Keratinocyte (primary cell): ENCODE measurements at regions not wholly inside any gene's neighbourhood (a gene's known extent, or its start where the extent isn't known, plus 50 kb on each side); places are given as distances from the start of the nearest gene placed in this dataset.

ENCODE experiments used
- CTCF ChIP-seq, 3 experiments: IDR thresholded peaks in 1 of 3; conservative IDR thresholded peaks in 1 of 3; optimal IDR thresholded peaks in 1 of 3; 2 replicates in 2 of 3; 3 replicates in 1 of 3; pipeline versions ENCODE3 to v1.5.1; 2011; ENCODE audit warnings: low read length in 3 of 3, mild to moderate bottlenecking in 3 of 3, moderate library complexity in 2 of 3, control low read depth in 1 of 3, inconsistent platforms in 1 of 3; ENCODE audit not compliant: insufficient read depth in 2 of 3; ENCODE audit errors: extremely low read depth in 1 of 3
- EZH2 ChIP-seq: IDR thresholded peaks from one replicate; pipeline ENCODE4 v1.6.1; 2012; ENCODE audit warnings: inconsistent platforms, mild to moderate bottlenecking, low read length, moderate library complexity

DNA sequence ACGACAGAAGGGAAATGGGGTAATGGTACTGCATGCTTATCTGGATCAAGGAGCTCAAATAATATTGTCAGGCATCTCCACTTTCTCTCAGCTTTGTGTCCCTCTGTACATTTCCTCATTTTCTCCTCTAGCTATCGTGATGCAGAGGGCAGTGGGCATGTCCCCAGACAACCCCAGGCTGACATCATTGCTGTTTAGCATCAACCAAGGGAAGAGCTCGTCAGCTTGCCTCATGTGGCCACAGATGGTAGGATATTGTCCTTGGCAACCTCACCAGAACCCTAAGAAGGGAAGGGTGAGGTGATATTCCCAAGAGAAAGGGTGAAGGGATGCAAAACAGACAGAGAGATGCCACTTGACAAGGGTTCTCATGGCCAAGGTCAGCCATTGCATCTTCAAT, 58.3 kb downstream of the MAFB start:
- TF ChIP-seq CTCF (optimal IDR thresholded peaks at IDR 0.05 in 1 of 3, IDR thresholded peaks at IDR 0.05 in 1 of 3, conservative IDR thresholded peaks at IDR 0.05 in 1 of 3; ENCODE audit: extremely low read depth in 1 of 3, insufficient read depth in 2 of 3, low read length in 3 of 3) (no peak), EZH2 (no peak)
